Spleen (tissue), 7 donors: ENCODE measurements at regions not wholly inside any gene's neighbourhood (a gene's known extent, or its start where the extent isn't known, plus 50 kb on each side); places are given as distances from the start of the nearest gene placed in this dataset.

Experiments used
- CTCF ChIP-seq, 11 experiments: fragments of 200-600 bp in 7 of 11; fragments of 450-650 bp in 4 of 11; sonication (generic) in 4 of 11; IDR thresholded peaks in 8 of 11; conservative IDR thresholded peaks in 3 of 11; 1 replicate in 7 of 11; 2 replicates in 4 of 11; pipeline versions ENCODE4 v1.4.0 to v1.8.0; 2016 to 2021; ENCODE audit warnings: antibody characterized with exemption in 11 of 11, inconsistent platforms in 4 of 11, mild to moderate bottlenecking in 1 of 11
- POLR2A ChIP-seq, 3 donors: fragments of 450-650 bp; IDR thresholded peaks; one replicate each; pipeline ENCODE4 v1.5.1; 2017; ENCODE audit warnings: antibody characterized with exemption in 3 of 3, mild to moderate bottlenecking in 1 of 3
- donor health status: DM: no; HTN: no; CAD: no; lungs with moderate emphysema.
- donor health status: DM: no; HTN: no; CAD: no.
- donor health status: DM: no; HTN: no; CAD: no.

- TF ChIP-seq CTCF (IDR thresholded peaks at IDR 0.05 in 8 of 11, conservative IDR thresholded peaks at IDR 0.05 in 3 of 11) (no peak), POLR2A (IDR thresholded peaks at IDR 0.05) (no peak)
Measured at GRCh38 chr12:66862356-66862985, 183.6 kb upstream of the GRIP1 start.
